ENCODE measurements at regions not wholly inside any gene's neighbourhood (a gene's known extent, or its start where the extent isn't known, plus 50 kb on each side); places are given as distances from the start of the nearest gene placed in this dataset.

DNA sequence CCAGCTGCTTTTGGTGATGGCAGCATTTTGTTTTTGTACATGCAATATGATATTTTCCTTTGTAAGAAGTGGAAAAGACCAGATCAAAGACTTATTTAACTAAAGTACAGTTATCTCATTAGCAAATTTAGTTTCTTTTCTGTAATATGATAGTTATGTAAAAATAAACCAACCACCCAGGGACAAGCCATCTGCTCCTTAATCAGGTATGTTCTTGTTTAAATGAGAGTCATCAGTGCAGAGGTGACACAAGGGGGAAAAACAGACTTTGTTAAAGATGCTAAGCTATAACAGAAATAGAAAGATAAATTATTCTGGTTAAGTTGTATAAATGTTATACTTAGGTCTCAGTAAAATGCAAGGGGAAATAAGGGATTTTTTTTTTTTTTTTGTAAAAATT, 805.7 kb upstream of the SEMA6A start:
- Histone ChIP-seq H3K36me3 (no peaks in the 10 kb centered on the region), H3K9me3 (no peaks in the 10 kb centered on the region), H3K27ac (no peak overlapping the region), H3K4me1 (ENCODE audit: control insufficient read depth in 1 of 2, low read depth in 2 of 2) (no peaks in the 10 kb centered on the region), H3K4me3 (no peak overlapping the region), H3K27me3 (replicated peaks; ENCODE audit: insufficient read depth) (no peaks in the 10 kb centered on the region)
- no peak for DNase-seq (ENCODE audit: low spot score)
- TF ChIP-seq, protein P1, sequence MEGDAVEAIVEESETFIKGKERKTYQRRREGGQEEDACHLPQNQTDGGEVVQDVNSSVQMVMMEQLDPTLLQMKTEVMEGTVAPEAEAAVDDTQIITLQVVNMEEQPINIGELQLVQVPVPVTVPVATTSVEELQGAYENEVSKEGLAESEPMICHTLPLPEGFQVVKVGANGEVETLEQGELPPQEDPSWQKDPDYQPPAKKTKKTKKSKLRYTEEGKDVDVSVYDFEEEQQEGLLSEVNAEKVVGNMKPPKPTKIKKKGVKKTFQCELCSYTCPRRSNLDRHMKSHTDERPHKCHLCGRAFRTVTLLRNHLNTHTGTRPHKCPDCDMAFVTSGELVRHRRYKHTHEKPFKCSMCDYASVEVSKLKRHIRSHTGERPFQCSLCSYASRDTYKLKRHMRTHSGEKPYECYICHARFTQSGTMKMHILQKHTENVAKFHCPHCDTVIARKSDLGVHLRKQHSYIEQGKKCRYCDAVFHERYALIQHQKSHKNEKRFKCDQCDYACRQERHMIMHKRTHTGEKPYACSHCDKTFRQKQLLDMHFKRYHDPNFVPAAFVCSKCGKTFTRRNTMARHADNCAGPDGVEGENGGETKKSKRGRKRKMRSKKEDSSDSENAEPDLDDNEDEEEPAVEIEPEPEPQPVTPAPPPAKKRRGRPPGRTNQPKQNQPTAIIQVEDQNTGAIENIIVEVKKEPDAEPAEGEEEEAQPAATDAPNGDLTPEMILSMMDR (IDR thresholded peaks at IDR 0.05): no peak
- no peak for ATAC-seq (ENCODE audit: insufficient number of reproducible peaks, low FRiP score, low read depth)

DNA sequence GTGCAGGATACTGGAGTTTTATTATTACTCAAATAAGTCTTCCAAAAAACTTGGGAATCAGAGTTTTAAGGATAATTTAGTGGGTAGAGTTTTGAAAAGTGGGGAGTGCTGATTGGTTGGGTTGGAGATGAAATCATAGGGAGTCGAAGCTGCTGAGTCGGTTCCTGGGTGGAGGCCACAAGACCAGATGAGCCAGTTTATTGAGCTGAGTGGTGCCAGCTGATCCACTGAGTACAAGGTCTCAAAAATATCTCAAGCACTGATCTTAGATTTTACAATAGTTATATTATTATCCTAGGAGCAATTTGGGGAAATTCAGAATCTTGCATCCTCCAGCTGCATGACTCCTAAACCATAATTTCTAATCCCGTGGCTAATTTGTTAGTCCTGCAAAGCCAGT, 804.9 kb upstream of the SEMA6A start:
- Histone ChIP-seq H3K36me3 (no peaks in the 10 kb centered on the region), H3K9me3 (no peaks in the 10 kb centered on the region), H3K4me1 (ENCODE audit: control insufficient read depth in 1 of 2, low read depth in 2 of 2) (no peaks in the 10 kb centered on the region), H3K27ac (no peak overlapping the region), H3K27me3 (replicated peaks; ENCODE audit: insufficient read depth) (no peaks in the 10 kb centered on the region), H3K4me3 (no peak overlapping the region)
- TF ChIP-seq, protein P1 (IDR thresholded peaks at IDR 0.05): no peak
- ATAC-seq (ENCODE audit: insufficient number of reproducible peaks, low FRiP score, low read depth) (no peak), DNase-seq (ENCODE audit: low spot score) (no peak)

DNA sequence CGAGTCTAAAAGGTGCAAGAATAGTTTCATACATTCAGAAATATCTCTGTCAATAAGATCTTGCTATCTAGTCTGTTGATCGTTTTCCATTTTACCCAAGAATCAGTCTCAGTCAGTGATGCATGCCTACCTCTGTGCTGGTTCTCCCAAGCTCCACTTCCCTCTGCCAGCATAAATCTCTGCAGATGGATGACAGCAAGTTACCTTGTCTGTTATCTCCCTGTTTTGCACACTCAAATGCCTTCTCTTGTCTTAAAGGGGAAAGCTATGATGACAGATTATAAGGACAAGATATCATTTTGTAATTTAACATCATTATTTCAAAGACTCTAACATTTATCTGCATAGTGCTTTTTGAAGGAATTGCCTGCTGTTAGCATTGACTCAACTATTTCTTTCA, 802.1 kb upstream of the SEMA6A start:
- H3K4me1 ChIP-seq (ENCODE audit: control insufficient read depth in 1 of 2, low read depth in 2 of 2): no peaks in the 10 kb centered on the region
- H3K27ac ChIP-seq: no peak overlapping the region
- TF ChIP-seq, protein P1 (IDR thresholded peaks at IDR 0.05): no peak
- no peaks in the 10 kb centered on the region for H3K36me3 ChIP-seq
- H3K9me3 ChIP-seq: no peaks in the 10 kb centered on the region
- no peak for ATAC-seq (ENCODE audit: insufficient number of reproducible peaks, low FRiP score, low read depth)
- no peak overlapping the region for H3K4me3 ChIP-seq
- H3K27me3 ChIP-seq (replicated peaks; ENCODE audit: insufficient read depth): no peaks in the 10 kb centered on the region
- DNase-seq (ENCODE audit: low spot score): no peak

DNA sequence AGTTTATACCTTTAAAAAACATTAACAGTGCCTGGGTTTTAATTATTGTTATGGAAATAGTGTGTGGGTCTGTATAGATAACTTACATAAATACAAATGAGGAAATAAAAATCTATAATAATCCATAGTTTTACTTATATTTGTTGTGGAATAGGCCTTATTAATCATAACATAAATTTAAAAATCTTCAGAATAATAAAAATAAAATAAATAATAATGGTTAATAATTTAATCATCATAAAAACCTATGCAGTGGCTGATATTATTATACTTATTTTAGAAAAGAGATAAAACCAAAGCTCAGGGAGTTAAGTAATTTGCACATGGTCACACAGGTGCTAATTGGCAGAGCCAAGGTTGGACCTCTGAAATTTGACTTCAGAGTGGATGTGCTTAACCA, 785.3 kb upstream of the SEMA6A start:
- no peaks in the 10 kb centered on the region for H3K9me3 ChIP-seq
- no peaks in the 10 kb centered on the region for H3K27me3 ChIP-seq (replicated peaks; ENCODE audit: insufficient read depth)
- no peak overlapping the region for H3K4me3 ChIP-seq
- H3K36me3 ChIP-seq: no peaks in the 10 kb centered on the region
- ATAC-seq (ENCODE audit: insufficient number of reproducible peaks, low FRiP score, low read depth) (no peak), DNase-seq (ENCODE audit: low spot score) (no peak)
- no peak overlapping the region for H3K27ac ChIP-seq
- H3K4me1 ChIP-seq (ENCODE audit: control insufficient read depth in 1 of 2, low read depth in 2 of 2): no peaks in the 10 kb centered on the region
- TF ChIP-seq, protein P1 (IDR thresholded peaks at IDR 0.05): no peak

DNA sequence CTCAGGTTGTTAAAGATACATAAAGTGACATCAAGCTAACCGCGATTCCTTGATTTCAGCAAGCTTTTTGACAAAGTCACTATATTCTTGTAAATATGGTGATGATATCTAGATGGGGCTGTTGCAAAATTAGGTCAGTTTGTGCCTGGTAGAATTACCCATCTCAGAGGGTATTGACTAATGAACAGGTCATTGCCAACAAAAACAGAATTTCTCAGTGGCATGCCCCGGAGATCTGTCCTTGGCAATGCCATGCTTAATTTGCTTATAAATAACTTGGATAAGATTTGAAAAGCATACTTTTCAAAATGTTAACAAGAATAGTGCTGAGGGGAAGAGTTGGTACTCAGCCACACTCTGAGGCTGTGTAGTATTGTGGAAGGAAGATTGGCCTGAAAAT, 783.3 kb upstream of the SEMA6A start:
- ATAC-seq (ENCODE audit: insufficient number of reproducible peaks, low FRiP score, low read depth): no peak
- Histone ChIP-seq H3K9me3 (no peaks in the 10 kb centered on the region), H3K4me1 (ENCODE audit: control insufficient read depth in 1 of 2, low read depth in 2 of 2) (no peaks in the 10 kb centered on the region), H3K4me3 (no peak overlapping the region), H3K36me3 (no peaks in the 10 kb centered on the region), H3K27me3 (replicated peaks; ENCODE audit: insufficient read depth) (no peaks in the 10 kb centered on the region), H3K27ac (no peak overlapping the region)
- TF ChIP-seq, protein P1 (IDR thresholded peaks at IDR 0.05): no peak
- no peak for DNase-seq (ENCODE audit: low spot score)

Measured in thoracic aorta (tissue), 2 donors.